Glutamatergic neuron (in vitro differentiated cells): ENCODE measurements at regions not wholly inside any gene's neighbourhood (a gene's known extent, or its start where the extent isn't known, plus 50 kb on each side); places are given as distances from the start of the nearest gene placed in this dataset.

Source experiments
- DNase-seq: peaks from one replicate; pipeline ENCODE4 v3.0.0; 2022
- H3K27ac Mint-ChIP-seq: one replicate; pipeline ENCODE4 v1.8.0; 2020; ENCODE audit warnings: mild to moderate bottlenecking, mixed read lengths, inconsistent platforms; ENCODE audit not compliant: unreplicated experiment
- H3K27me3 Mint-ChIP-seq: one replicate; pipeline ENCODE4 v1.8.0; 2020; ENCODE audit warnings: mild to moderate bottlenecking, moderate library complexity, mixed read lengths, inconsistent platforms; ENCODE audit not compliant: unreplicated experiment
- H3K36me3 Mint-ChIP-seq: one replicate; pipeline ENCODE4 v1.8.0; 2020; ENCODE audit warnings: mild to moderate bottlenecking, mixed read lengths, inconsistent platforms; ENCODE audit not compliant: unreplicated experiment
- H3K4me1 Mint-ChIP-seq: one replicate; pipeline ENCODE4 v1.8.0; 2020; ENCODE audit warnings: mild to moderate bottlenecking, low read depth, mixed read lengths, inconsistent platforms; ENCODE audit not compliant: unreplicated experiment
- H3K4me3 Mint-ChIP-seq: one replicate; pipeline ENCODE4 v1.8.0; 2020; ENCODE audit warnings: mild to moderate bottlenecking, mixed read lengths, inconsistent platforms; ENCODE audit not compliant: unreplicated experiment
- H3K9me3 Mint-ChIP-seq: one replicate; pipeline ENCODE4 v1.8.0; 2020; ENCODE audit warnings: mild to moderate bottlenecking, moderate library complexity, mixed read lengths, inconsistent platforms; ENCODE audit not compliant: unreplicated experiment
- TF ChIP-seq, protein P1 (sequence below): fragments of 200-600 bp; sonication (generic); IDR thresholded peaks from one replicate; pipeline ENCODE4 v1.5.0; 2021; ENCODE audit not compliant: partially characterized antibody, unreplicated experiment

DNA sequence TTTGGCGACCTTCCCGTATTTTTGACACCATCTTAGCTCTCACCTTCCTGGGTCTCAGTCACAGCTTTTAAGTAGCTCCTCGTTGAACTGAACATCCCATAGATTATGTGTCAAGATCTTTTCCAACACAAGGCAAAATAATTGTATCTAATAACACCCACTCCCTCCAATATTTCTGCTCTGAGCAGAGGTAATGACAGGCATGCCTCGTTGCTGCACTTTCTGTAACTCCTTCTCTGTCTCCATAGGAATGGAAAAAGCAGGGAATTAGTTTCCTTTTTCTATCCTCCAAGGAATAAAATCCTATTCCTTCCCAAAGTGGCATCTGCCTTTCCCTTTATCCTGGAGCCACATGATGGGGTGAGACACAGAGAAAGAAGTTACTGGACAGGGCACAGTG is 174.0 kb upstream of the CDH20 start:
- Mint-ChIP-seq H3K9me3 (no peaks in the 10 kb centered on the region), H3K27me3 (no peaks in the 10 kb centered on the region), H3K4me3 (no peak overlapping the region), H3K4me1 (no peaks in the 10 kb centered on the region), H3K27ac (no peak overlapping the region), H3K36me3 (no peaks in the 10 kb centered on the region)
- TF ChIP-seq, protein P1, sequence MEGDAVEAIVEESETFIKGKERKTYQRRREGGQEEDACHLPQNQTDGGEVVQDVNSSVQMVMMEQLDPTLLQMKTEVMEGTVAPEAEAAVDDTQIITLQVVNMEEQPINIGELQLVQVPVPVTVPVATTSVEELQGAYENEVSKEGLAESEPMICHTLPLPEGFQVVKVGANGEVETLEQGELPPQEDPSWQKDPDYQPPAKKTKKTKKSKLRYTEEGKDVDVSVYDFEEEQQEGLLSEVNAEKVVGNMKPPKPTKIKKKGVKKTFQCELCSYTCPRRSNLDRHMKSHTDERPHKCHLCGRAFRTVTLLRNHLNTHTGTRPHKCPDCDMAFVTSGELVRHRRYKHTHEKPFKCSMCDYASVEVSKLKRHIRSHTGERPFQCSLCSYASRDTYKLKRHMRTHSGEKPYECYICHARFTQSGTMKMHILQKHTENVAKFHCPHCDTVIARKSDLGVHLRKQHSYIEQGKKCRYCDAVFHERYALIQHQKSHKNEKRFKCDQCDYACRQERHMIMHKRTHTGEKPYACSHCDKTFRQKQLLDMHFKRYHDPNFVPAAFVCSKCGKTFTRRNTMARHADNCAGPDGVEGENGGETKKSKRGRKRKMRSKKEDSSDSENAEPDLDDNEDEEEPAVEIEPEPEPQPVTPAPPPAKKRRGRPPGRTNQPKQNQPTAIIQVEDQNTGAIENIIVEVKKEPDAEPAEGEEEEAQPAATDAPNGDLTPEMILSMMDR, result no peak
- DNase-seq, result no peak

DNA sequence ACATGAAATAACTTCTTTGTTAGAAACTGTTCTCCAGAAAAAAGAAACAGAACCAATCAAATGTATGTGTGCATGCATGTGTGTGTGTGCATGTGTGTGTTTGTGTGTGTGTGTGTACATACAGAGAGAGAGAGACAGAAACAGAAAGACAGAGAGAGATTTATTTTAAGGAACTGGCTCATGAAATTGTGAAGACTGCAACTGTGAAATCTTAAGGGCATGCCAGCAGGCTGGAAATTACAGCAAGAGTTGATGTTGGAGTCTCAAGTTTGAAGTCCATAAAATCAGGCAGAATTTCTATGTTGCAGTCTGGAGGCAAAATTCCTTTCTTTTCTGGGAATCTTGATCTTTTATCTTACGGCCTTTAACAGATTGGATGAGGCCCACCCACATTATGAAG is 168.9 kb upstream of the CDH20 start:
- no peak for DNase-seq
- H3K4me1 Mint-ChIP-seq, result no peaks in the 10 kb centered on the region
- no peaks in the 10 kb centered on the region for H3K36me3 Mint-ChIP-seq
- H3K9me3 Mint-ChIP-seq, result no peaks in the 10 kb centered on the region
- TF ChIP-seq, protein P1, result no peak
- no peak overlapping the region for H3K27ac Mint-ChIP-seq
- no peaks in the 10 kb centered on the region for H3K27me3 Mint-ChIP-seq
- H3K4me3 Mint-ChIP-seq, result no peak overlapping the region

DNA sequence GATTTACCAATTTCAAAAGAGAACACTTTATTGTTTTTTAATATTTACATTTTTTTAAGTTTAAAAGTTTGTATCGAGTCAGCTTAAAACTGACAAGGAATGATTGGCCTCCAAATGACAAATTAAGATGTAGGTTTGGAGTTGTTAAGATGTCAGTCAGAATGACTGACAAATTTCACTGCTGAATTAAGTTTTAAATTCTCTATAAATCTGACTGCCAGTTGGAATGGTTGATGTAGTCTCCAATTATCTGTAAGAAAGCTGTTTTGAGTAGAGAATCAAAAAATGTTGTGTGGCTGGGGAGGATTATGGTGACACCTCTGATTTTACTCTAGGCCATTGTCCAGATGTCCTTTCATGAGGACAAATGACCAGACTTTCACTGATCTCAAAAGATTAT is 165.3 kb upstream of the CDH20 start:
- Mint-ChIP-seq H3K9me3 (peaks cover 1% of the 10 kb centered on the region), H3K4me1 (no peaks in the 10 kb centered on the region), H3K27ac (no peak overlapping the region), H3K36me3 (no peaks in the 10 kb centered on the region), H3K27me3 (no peaks in the 10 kb centered on the region), H3K4me3 (no peak overlapping the region)
- no peak for DNase-seq
- TF ChIP-seq, protein P1, result no peak

DNA sequence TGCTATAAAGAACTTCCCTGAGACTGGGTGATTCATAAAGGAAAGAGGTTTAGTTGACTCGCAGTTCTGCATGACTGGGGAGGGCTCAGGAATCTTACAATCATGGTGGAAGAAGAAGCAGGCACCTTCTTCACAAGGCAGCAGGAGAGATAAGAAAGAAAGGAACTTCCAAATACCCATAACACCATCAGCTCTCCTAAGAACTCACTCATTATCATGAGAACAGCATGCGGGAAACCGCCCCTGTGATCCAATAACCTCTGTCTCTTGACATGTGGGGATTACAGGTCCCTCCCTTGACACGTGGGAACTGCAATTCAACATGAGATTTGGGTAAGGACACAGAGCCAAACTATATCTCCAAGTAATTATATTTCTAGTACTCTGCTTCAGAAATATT is 163.8 kb upstream of the CDH20 start:
- no peak for DNase-seq
- TF ChIP-seq, protein P1, result no peak
- no peak overlapping the region for H3K4me3 Mint-ChIP-seq
- no peak overlapping the region for H3K27ac Mint-ChIP-seq
- no peaks in the 10 kb centered on the region for H3K36me3 Mint-ChIP-seq
- H3K27me3 Mint-ChIP-seq, result no peaks in the 10 kb centered on the region
- no peaks in the 10 kb centered on the region for H3K4me1 Mint-ChIP-seq
- peaks cover 1% of the 10 kb centered on the region for H3K9me3 Mint-ChIP-seq

DNA sequence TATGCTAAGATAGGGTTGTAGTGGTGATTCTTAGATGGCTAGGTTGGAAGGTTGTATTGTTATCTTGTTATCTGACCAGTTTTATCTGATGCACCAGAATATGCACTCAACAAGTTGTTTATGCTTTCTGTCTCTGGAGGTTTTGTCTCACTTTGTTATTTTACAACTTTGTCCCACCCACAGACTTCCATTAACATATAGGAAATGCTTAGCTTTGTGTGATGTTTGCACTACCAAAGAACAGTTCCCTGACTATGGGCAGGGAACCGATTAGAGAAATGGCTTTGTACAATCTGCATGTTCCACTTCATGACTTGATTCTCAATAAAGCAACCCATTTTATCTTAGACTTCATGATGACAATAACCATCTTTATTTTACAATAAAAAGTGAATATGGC is 160.6 kb upstream of the CDH20 start:
- TF ChIP-seq, protein P1, result no peak
- peaks cover 1% of the 10 kb centered on the region for H3K9me3 Mint-ChIP-seq
- H3K4me1 Mint-ChIP-seq, result no peaks in the 10 kb centered on the region
- no peaks in the 10 kb centered on the region for H3K36me3 Mint-ChIP-seq
- no peak overlapping the region for H3K27ac Mint-ChIP-seq
- DNase-seq, result no peak
- no peaks in the 10 kb centered on the region for H3K27me3 Mint-ChIP-seq
- no peak overlapping the region for H3K4me3 Mint-ChIP-seq
